IPS DF 19.7 (cell line): ENCODE measurements at regions not wholly inside any gene's neighbourhood (a gene's known extent, or its start where the extent isn't known, plus 50 kb on each side); places are given as distances from the start of the nearest gene placed in this dataset.

ENCODE experiments used
- DNase-seq: peaks from one replicate; pipeline ENCODE4 v3.0.0-alpha.2; 2013; ENCODE audit warnings: low read depth, low spot score

DNA sequence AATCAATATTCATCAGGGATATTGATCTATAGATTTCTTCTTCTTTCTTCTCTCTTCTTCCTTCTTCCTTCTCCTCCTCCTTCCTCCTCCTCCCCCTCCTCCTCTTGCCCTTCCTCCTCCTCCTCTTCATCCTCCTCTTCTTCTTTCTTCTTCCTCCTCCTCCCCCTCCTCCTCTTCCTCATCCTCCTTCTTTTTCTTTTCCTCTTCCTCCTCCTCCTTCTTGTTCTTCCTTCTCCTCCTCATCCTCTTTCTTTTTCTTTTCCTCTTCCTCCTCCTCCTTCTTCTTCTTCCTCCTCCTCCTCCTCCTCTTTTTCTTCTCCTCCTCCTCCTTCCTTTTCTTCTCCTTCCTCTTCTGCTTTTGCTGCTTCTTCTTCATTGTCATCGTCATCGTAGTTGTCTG is 52.4 kb upstream of the SERINC1 start:
- DNase-seq, result no peak

DNA sequence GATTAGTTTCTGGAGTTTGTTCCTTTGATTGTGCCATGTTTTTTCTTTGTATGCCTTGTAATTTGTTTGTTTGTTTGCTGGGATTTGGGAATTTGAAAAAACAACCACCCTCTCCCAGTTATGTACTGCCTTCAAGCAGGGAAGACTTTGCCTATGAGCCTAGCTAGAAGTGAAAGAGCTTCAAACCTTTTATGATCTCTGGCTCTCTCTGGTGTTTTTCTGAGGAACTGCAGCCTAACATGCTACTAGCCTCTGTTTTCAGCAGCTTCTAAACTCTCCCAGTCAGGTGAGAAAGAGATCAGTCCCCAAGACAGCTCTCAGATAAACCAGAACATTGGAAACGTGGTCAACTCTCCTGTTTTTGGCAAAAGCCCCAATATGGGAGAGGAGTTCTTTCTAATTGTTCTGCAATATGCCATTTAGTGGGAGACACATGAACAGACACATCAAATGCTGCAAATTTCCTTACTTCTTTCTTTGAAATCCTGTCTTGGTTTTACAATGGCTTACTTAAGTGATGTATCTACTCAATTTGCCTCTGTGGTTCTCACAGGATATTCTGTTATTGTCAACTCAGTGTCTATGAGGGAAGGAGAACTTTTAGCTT is 58.9 kb upstream of the SERINC1 start:
- peak; percentile 57 for DNase-seq

GRCh38 chr6:122548281-122548680 is 61.9 kb upstream of the PKIB start:
- no peak for DNase-seq

DNA sequence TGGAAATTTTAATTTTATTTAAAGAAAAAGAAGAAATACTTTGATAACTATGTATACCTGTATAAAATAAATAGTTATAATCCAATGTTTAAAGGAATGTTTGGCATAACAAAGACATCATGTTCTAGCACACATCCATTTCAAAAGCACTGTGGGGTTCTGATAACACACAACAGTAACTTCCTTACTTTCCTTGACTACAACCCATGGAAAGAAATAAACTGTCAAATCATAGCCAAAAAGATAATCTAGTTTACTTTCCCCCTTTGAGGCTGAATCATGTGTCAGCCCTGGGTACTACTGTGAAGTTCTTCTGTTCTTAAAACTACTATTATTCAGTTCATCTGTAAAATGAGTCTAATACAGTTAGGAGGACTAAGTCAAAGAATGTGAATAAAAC is 61.4 kb upstream of the PKIB start:
- no peak for DNase-seq

DNA sequence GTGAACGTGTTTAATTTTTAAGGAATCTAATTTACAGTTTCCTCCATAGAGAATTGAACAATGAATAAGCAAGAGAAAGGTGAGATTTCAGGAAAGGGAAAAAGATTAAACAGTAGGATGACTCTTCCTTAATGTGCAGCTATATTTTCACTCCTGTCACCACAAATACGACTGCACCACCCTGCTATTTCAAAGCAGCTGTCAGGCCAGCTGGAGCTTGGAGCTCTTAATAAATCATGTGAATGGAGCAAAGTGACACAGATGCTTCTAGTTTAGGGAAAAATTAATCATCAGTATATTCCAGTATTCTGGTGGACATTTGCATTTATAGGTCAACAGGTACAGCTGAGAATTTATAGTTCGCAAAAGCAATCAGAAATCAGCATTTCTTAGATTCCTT is 56.5 kb upstream of the PKIB start:
- DNase-seq, result no peak

- DNase-seq, result no peak
Observed at GRCh38 chr6:122555561-122555960, 54.6 kb upstream of the PKIB start.

- DNase-seq, result no peak
Observed at GRCh38 chr6:122558080-122558479, 52.1 kb upstream of the PKIB start.
